ENCODE measurements at regions not wholly inside any gene's neighbourhood (a gene's known extent, or its start where the extent isn't known, plus 50 kb on each side); places are given as distances from the start of the nearest gene placed in this dataset.

- no peak overlapping the region for H3K4me3 Mint-ChIP-seq
- CTCF ChIA-PET, result no interaction called here
- H3K9me3 Mint-ChIP-seq, result peaks cover 2% of the 10 kb centered on the region
- no peaks in the 10 kb centered on the region for H3K36me3 Mint-ChIP-seq (ENCODE audit: low read depth)
- no peak overlapping the region for H3K27ac Mint-ChIP-seq
- no peaks in the 10 kb centered on the region for H3K27me3 Mint-ChIP-seq
- POLR2A ChIA-PET, result no interaction called here
- no peak for DNase-seq
- H3K4me1 Mint-ChIP-seq, result no peaks in the 10 kb centered on the region
Measured at GRCh38 chr13:89988206-89988605, 1359.3 kb upstream of the MIR17HG start.

- Mint-ChIP-seq H3K27ac (no peak overlapping the region), H3K9me3 (peaks cover 13% of the 10 kb centered on the region), H3K4me3 (no peak overlapping the region), H3K36me3 (ENCODE audit: low read depth) (no peaks in the 10 kb centered on the region), H3K4me1 (no peaks in the 10 kb centered on the region), H3K27me3 (no peaks in the 10 kb centered on the region)
- POLR2A ChIA-PET, result no interaction called here
- CTCF ChIA-PET, result no interaction called here
- no peak for DNase-seq
Measured at GRCh38 chr13:90003566-90003965, 1343.9 kb upstream of the MIR17HG start.

GRCh38 chr13:90008707-90009149, 1338.8 kb upstream of the MIR17HG start:
- Mint-ChIP-seq H3K36me3 (ENCODE audit: low read depth) (no peaks in the 10 kb centered on the region), H3K4me3 (no peak overlapping the region), H3K9me3 (peaks cover 3% of the 10 kb centered on the region), H3K27me3 (no peaks in the 10 kb centered on the region), H3K4me1 (no peaks in the 10 kb centered on the region), H3K27ac (no peak overlapping the region)
- ChIA-PET POLR2A (no interaction called here), CTCF (no interaction called here)
- no peak for DNase-seq

GRCh38 chr13:90014038-90014437, 1333.4 kb upstream of the MIR17HG start:
- Mint-ChIP-seq H3K36me3 (ENCODE audit: low read depth) (no peaks in the 10 kb centered on the region), H3K4me3 (no peak overlapping the region), H3K27me3 (no peaks in the 10 kb centered on the region), H3K27ac (no peak overlapping the region), H3K4me1 (no peaks in the 10 kb centered on the region), H3K9me3 (peaks cover 7% of the 10 kb centered on the region)
- CTCF ChIA-PET, result no interaction called here
- DNase-seq, result no peak
- POLR2A ChIA-PET, result no interaction called here

- Mint-ChIP-seq H3K27me3 (no peaks in the 10 kb centered on the region), H3K9me3 (peaks cover 4% of the 10 kb centered on the region), H3K36me3 (ENCODE audit: low read depth) (no peaks in the 10 kb centered on the region), H3K4me1 (no peaks in the 10 kb centered on the region), H3K27ac (no peak overlapping the region), H3K4me3 (no peak overlapping the region)
- no peak for DNase-seq
- CTCF ChIA-PET, result no interaction called here
- POLR2A ChIA-PET, result no interaction called here
Measured at GRCh38 chr13:90015565-90016507, 1331.7 kb upstream of the MIR17HG start.

GRCh38 chr13:90016688-90017087, 1330.8 kb upstream of the MIR17HG start:
- Mint-ChIP-seq H3K9me3 (peaks cover 4% of the 10 kb centered on the region), H3K4me1 (no peaks in the 10 kb centered on the region), H3K27me3 (no peaks in the 10 kb centered on the region), H3K27ac (no peak overlapping the region), H3K4me3 (no peak overlapping the region), H3K36me3 (ENCODE audit: low read depth) (no peaks in the 10 kb centered on the region)
- ChIA-PET POLR2A (no interaction called here), CTCF (no interaction called here)
- no peak for DNase-seq

GRCh38 chr13:90020536-90021070, 1326.9 kb upstream of the MIR17HG start:
- H3K4me1 Mint-ChIP-seq, result no peaks in the 10 kb centered on the region
- peaks cover 5% of the 10 kb centered on the region for H3K9me3 Mint-ChIP-seq
- POLR2A ChIA-PET, result no interaction called here
- CTCF ChIA-PET, result no interaction called here
- H3K27ac Mint-ChIP-seq, result no peak overlapping the region
- H3K36me3 Mint-ChIP-seq (ENCODE audit: low read depth), result no peaks in the 10 kb centered on the region
- DNase-seq, result no peak
- H3K27me3 Mint-ChIP-seq, result no peaks in the 10 kb centered on the region
- no peak overlapping the region for H3K4me3 Mint-ChIP-seq

GRCh38 chr13:90027409-90027808, 1320.1 kb upstream of the MIR17HG start:
- CTCF ChIA-PET, result no interaction called here
- peaks cover 23% of the 10 kb centered on the region for H3K9me3 Mint-ChIP-seq
- no peaks in the 10 kb centered on the region for H3K36me3 Mint-ChIP-seq (ENCODE audit: low read depth)
- DNase-seq, result no peak
- H3K4me1 Mint-ChIP-seq, result no peaks in the 10 kb centered on the region
- H3K4me3 Mint-ChIP-seq, result no peak overlapping the region
- POLR2A ChIA-PET, result no interaction called here
- H3K27me3 Mint-ChIP-seq, result no peaks in the 10 kb centered on the region
- no peak overlapping the region for H3K27ac Mint-ChIP-seq

- no peak for DNase-seq
- Mint-ChIP-seq H3K27me3 (no peaks in the 10 kb centered on the region), H3K4me1 (no peaks in the 10 kb centered on the region), H3K4me3 (no peak overlapping the region), H3K27ac (no peak overlapping the region), H3K9me3 (peaks cover 16% of the 10 kb centered on the region), H3K36me3 (ENCODE audit: low read depth) (no peaks in the 10 kb centered on the region)
- ChIA-PET CTCF (no interaction called here), POLR2A (no interaction called here)
Measured at GRCh38 chr13:90032313-90032712, 1315.2 kb upstream of the MIR17HG start.

GRCh38 chr13:90032841-90033493, 1314.5 kb upstream of the MIR17HG start:
- H3K4me3 Mint-ChIP-seq, result no peak overlapping the region
- ChIA-PET CTCF (no interaction called here), POLR2A (no interaction called here)
- H3K36me3 Mint-ChIP-seq (ENCODE audit: low read depth), result no peaks in the 10 kb centered on the region
- H3K27ac Mint-ChIP-seq, result no peak overlapping the region
- no peak for DNase-seq
- no peaks in the 10 kb centered on the region for H3K27me3 Mint-ChIP-seq
- peaks cover 17% of the 10 kb centered on the region for H3K9me3 Mint-ChIP-seq
- H3K4me1 Mint-ChIP-seq, result no peaks in the 10 kb centered on the region

- POLR2A ChIA-PET, result no interaction called here
Measured at GRCh38 chr13:90039516-90039915, 1308.0 kb upstream of the MIR17HG start.

GRCh38 chr13:90047600-90047999, 1299.9 kb upstream of the MIR17HG start:
- Mint-ChIP-seq H3K4me3 (no peak overlapping the region), H3K9me3 (peaks cover 19% of the 10 kb centered on the region), H3K27me3 (no peaks in the 10 kb centered on the region), H3K4me1 (no peaks in the 10 kb centered on the region), H3K27ac (no peak overlapping the region), H3K36me3 (ENCODE audit: low read depth) (no peaks in the 10 kb centered on the region)
- POLR2A ChIA-PET, result no interaction called here
- DNase-seq, result no peak
- CTCF ChIA-PET, result no interaction called here

More at GRCh38 chr13:90039516-90039915, 1308.0 kb upstream of the MIR17HG start:
- no peaks in the 10 kb centered on the region for H3K36me3 Mint-ChIP-seq (ENCODE audit: low read depth)
- H3K27ac Mint-ChIP-seq, result no peak overlapping the region
- CTCF ChIA-PET, result no interaction called here
- DNase-seq, result no peak
- no peaks in the 10 kb centered on the region for H3K4me1 Mint-ChIP-seq
- H3K9me3 Mint-ChIP-seq, result peaks cover 5% of the 10 kb centered on the region
- H3K27me3 Mint-ChIP-seq, result no peaks in the 10 kb centered on the region
- no peak overlapping the region for H3K4me3 Mint-ChIP-seq

GRCh38 chr13:90049989-90050671, 1297.4 kb upstream of the MIR17HG start:
- H3K4me1 Mint-ChIP-seq, result no peaks in the 10 kb centered on the region
- ChIA-PET POLR2A (no interaction called here), CTCF (no interaction called here)
- H3K27me3 Mint-ChIP-seq, result no peaks in the 10 kb centered on the region
- H3K27ac Mint-ChIP-seq, result no peak overlapping the region
- H3K36me3 Mint-ChIP-seq (ENCODE audit: low read depth), result no peaks in the 10 kb centered on the region
- peaks cover 16% of the 10 kb centered on the region for H3K9me3 Mint-ChIP-seq
- no peak overlapping the region for H3K4me3 Mint-ChIP-seq
- no peak for DNase-seq

Data from activated CD4-positive, alpha-beta memory T cell treated with anti-CD3 and anti-CD28 coated beads, Interleukin-2, amount 10 ng/mL, durations not matched to agents 7 days and 5 days (primary cell).